ENCODE measurements at regions not wholly inside any gene's neighbourhood (a gene's known extent, or its start where the extent isn't known, plus 50 kb on each side); places are given as distances from the start of the nearest gene placed in this dataset.

DNA sequence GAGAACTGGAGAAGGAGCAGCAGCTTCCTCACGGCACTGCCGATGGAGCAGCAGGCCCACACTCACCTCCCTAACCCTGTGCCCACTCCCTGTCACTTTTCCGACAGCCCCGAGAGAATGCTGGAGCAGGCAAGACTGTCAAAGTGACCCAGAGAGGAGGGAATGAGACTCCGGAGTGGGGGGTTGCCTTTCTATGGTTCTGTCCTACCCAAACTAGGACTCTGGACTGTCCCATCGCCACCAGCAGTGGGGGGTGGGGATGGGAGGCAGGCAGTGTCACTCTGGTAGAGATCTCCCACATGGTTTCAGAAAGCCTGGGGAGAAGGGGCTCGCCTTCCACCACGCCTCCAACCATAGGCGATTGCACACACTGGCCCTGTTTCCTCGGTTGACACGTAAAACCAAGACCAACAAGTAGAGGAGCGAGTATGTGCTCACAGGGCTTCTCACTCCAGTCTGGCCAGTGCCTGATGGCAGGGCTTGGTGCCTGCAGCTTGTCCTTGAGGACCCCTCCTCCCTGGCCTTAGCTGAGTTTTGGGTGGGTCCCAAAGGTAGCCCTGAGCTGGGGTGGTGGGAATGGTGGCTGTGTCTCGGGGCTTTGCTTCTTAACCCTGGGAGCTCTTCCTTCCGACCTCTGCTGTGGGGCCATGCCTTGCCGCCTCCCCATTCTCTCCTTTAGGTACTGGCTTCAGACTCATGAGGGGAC is 148.5 kb downstream of the PTPN20 start:
- no peaks in the 10 kb centered on the region for H3K4me1 ChIP-seq (ENCODE audit: control insufficient read depth, insufficient read depth, low read length)
- no peak overlapping the region for H3K4me3 ChIP-seq (ENCODE audit: low read depth, low read length)
- no peaks in the 10 kb centered on the region for H3K36me3 ChIP-seq (ENCODE audit: control insufficient read depth in 2 of 2, insufficient read depth in 1 of 2, low read length in 2 of 2)
- no peak overlapping the region for H3K27ac ChIP-seq (ENCODE audit: extremely low read depth, low read depth, low read length)
- ChIA-PET CTCF (interaction anchor here (1.3 to 2.9 kb wide), 2 partner anchors 11 to 252 kb away, joined by 7 to 17 read pairs; no protein-coding TSS in a partner anchor), POLR2A (interaction anchor here (1.5 kb wide), 1 partner anchor 108 kb away, joined by 3 read pairs; no protein-coding TSS in a partner anchor)
- H3K9me3 ChIP-seq (ENCODE audit: control insufficient read depth, insufficient read depth, low read depth, low read length), result no peaks in the 10 kb centered on the region
- TF ChIP-seq ZNF223 (tag by site-specific recombination; IDR thresholded peaks at IDR 0.05), result no peak
- no peak for TF ChIP-seq ZNF37A (tag by site-specific recombination; IDR thresholded peaks at IDR 0.05)
- no peak for TF ChIP-seq ZNF843 (tag by site-specific recombination; IDR thresholded peaks at IDR 0.05)
- no peak for TF ChIP-seq ZNF211 (tag by site-specific recombination; IDR thresholded peaks at IDR 0.05; ENCODE audit: low read depth)
- no peak for TF ChIP-seq ZFP69B (tag by site-specific recombination; IDR thresholded peaks at IDR 0.05)
- TF ChIP-seq, protein P1, sequence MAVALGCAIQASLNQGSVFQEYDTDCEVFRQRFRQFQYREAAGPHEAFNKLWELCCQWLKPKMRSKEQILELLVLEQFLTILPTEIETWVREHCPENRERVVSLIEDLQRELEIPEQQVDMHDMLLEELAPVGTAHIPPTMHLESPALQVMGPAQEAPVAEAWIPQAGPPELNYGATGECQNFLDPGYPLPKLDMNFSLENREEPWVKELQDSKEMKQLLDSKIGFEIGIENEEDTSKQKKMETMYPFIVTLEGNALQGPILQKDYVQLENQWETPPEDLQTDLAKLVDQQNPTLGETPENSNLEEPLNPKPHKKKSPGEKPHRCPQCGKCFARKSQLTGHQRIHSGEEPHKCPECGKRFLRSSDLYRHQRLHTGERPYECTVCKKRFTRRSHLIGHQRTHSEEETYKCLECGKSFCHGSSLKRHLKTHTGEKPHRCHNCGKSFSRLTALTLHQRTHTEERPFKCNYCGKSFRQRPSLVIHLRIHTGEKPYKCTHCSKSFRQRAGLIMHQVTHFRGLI (tag by site-specific recombination; IDR thresholded peaks at IDR 0.05), result no peak
- no peak for TF ChIP-seq KLF1 (tag by site-specific recombination; IDR thresholded peaks at IDR 0.05)
- TF ChIP-seq TRIM28 (IDR thresholded peaks at IDR 0.05; ENCODE audit: borderline replicate concordance, low read length), result no peak
- TF ChIP-seq ZNF76 (tag by site-specific recombination; IDR thresholded peaks at IDR 0.05; ENCODE audit: borderline replicate concordance, low read depth), result no peak
- TF ChIP-seq ZNF768 (tag by site-specific recombination; IDR thresholded peaks at IDR 0.05), result no peak
- no peak for TF ChIP-seq ZIC2 (tag by site-specific recombination; IDR thresholded peaks at IDR 0.05)
- TF ChIP-seq ZNF555 (tag by site-specific recombination; conservative IDR thresholded peaks at IDR 0.05), result no peak
- TF ChIP-seq, protein P2, sequence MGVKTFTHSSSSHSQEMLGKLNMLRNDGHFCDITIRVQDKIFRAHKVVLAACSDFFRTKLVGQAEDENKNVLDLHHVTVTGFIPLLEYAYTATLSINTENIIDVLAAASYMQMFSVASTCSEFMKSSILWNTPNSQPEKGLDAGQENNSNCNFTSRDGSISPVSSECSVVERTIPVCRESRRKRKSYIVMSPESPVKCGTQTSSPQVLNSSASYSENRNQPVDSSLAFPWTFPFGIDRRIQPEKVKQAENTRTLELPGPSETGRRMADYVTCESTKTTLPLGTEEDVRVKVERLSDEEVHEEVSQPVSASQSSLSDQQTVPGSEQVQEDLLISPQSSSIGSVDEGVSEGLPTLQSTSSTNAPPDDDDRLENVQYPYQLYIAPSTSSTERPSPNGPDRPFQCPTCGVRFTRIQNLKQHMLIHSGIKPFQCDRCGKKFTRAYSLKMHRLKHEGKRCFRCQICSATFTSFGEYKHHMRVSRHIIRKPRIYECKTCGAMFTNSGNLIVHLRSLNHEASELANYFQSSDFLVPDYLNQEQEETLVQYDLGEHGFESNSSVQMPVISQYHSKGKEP (tag by site-specific recombination; IDR thresholded peaks at IDR 0.05), result no peak

DNA sequence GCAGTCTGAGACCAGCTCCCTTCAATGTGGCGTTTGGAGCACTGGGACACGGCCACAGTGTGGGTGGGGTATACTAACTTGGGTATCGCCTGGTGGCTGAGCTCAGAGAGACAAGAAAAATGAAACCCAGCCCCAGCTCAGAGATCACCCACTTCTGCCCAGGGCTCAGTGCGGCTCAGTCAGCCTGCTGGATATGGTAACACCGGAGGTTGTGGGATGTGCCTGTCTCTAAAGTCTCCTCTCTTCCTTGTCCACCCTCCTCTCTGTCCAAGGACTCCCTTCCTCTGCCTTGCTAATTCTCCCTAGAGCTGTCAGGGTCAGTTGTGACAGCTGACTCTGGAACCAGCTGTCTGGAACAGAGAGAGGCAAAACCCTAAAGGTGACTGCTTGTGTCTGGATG is 149.1 kb downstream of the PTPN20 start:
- TF ChIP-seq ZNF175 (tag by site-specific recombination; IDR thresholded peaks at IDR 0.05) (no peak), ZNF174 (tag by site-specific recombination; IDR thresholded peaks at IDR 0.05) (no peak), GLIS2 (tag by site-specific recombination; IDR thresholded peaks at IDR 0.05) (no peak), ZNF677 (tag by site-specific recombination; IDR thresholded peaks at IDR 0.05) (no peak), ZNF76 (tag by site-specific recombination; IDR thresholded peaks at IDR 0.05; ENCODE audit: borderline replicate concordance, low read depth) (no peak), ZNF596 (tag by site-specific recombination; IDR thresholded peaks at IDR 0.05) (no peak), ZNF350 (tag by site-specific recombination; IDR thresholded peaks at IDR 0.05) (no peak), ZNF549 (tag by site-specific recombination; IDR thresholded peaks at IDR 0.05) (no peak)
- TF ChIP-seq, protein P3, sequence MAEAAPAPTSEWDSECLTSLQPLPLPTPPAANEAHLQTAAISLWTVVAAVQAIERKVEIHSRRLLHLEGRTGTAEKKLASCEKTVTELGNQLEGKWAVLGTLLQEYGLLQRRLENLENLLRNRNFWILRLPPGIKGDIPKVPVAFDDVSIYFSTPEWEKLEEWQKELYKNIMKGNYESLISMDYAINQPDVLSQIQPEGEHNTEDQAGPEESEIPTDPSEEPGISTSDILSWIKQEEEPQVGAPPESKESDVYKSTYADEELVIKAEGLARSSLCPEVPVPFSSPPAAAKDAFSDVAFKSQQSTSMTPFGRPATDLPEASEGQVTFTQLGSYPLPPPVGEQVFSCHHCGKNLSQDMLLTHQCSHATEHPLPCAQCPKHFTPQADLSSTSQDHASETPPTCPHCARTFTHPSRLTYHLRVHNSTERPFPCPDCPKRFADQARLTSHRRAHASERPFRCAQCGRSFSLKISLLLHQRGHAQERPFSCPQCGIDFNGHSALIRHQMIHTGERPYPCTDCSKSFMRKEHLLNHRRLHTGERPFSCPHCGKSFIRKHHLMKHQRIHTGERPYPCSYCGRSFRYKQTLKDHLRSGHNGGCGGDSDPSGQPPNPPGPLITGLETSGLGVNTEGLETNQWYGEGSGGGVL (tag by site-specific recombination; IDR thresholded peaks at IDR 0.05), result no peak
- TF ChIP-seq, protein P4, sequence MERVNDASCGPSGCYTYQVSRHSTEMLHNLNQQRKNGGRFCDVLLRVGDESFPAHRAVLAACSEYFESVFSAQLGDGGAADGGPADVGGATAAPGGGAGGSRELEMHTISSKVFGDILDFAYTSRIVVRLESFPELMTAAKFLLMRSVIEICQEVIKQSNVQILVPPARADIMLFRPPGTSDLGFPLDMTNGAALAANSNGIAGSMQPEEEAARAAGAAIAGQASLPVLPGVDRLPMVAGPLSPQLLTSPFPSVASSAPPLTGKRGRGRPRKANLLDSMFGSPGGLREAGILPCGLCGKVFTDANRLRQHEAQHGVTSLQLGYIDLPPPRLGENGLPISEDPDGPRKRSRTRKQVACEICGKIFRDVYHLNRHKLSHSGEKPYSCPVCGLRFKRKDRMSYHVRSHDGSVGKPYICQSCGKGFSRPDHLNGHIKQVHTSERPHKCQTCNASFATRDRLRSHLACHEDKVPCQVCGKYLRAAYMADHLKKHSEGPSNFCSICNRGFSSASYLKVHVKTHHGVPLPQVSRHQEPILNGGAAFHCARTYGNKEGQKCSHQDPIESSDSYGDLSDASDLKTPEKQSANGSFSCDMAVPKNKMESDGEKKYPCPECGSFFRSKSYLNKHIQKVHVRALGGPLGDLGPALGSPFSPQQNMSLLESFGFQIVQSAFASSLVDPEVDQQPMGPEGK (tag by site-specific recombination; IDR thresholded peaks at IDR 0.05), result no peak
- Histone ChIP-seq H3K9me3 (ENCODE audit: control insufficient read depth, insufficient read depth, low read depth, low read length) (no peaks in the 10 kb centered on the region), H3K4me1 (ENCODE audit: control insufficient read depth, insufficient read depth, low read length) (no peaks in the 10 kb centered on the region), H3K27ac (ENCODE audit: extremely low read depth, low read depth, low read length) (no peak overlapping the region), H3K36me3 (ENCODE audit: control insufficient read depth in 2 of 2, insufficient read depth in 1 of 2, low read length in 2 of 2) (no peaks in the 10 kb centered on the region), H3K4me3 (ENCODE audit: low read depth, low read length) (no peak overlapping the region)
- POLR2A ChIA-PET, result interaction anchor here (1.5 kb wide), 1 partner anchor 107 kb away, joined by 3 read pairs; no protein-coding TSS in a partner anchor
- CTCF ChIA-PET, result interaction anchor here (2.9 kb wide), 1 partner anchor 12 kb away, joined by 17 read pairs; no protein-coding TSS in a partner anchor

All from HEK293 (cell line).